B cell (primary cell): ENCODE measurements at regions not wholly inside any gene's neighbourhood (a gene's known extent, or its start where the extent isn't known, plus 50 kb on each side); places are given as distances from the start of the nearest gene placed in this dataset.

ENCODE experiments used
- ATAC-seq: fragments of 200-7000 bp; cut with Tn5 transposase; one replicate; pipeline ENCODE4 v1.10.0; 2021; ENCODE audit warnings: low read depth, mild to moderate bottlenecking, moderate number of reproducible peaks, moderate library complexity
- CTCF ChIA-PET: fragments of 350-600 bp; sonication (Branson Sonifier 250); formaldehyde crosslinking; loops from one replicate; lab custom pipeline; 2021; ENCODE audit warnings: antibody characterized with exemption, inconsistent platforms; lab: Charles Lee
- POLR2A ChIA-PET: fragments of 350-600 bp; sonication (Branson Sonifier 250); formaldehyde crosslinking; loops from one replicate; lab custom pipeline; 2021; ENCODE audit warnings: antibody characterized with exemption; lab: Charles Lee
- DNase-seq: peaks from one replicate; pipeline ENCODE4 v3.0.0; 2013
- H2AFZ ChIP-seq: 2 replicates; pipeline ENCODE4 v1.6.1; 2012; ENCODE audit warnings: mild to moderate bottlenecking, low read depth, low read length; ENCODE audit not compliant: insufficient read depth, poor library complexity, severe bottlenecking
- H3K27ac ChIP-seq, 2 donors: 1 replicate in 1 of 2; 2 replicates in 1 of 2; pipeline ENCODE4 v1.5.1; 2012 to 2013; ENCODE audit warnings: low read length in 2 of 2, mild to moderate bottlenecking in 2 of 2, moderate library complexity in 1 of 2
- H3K27me3 ChIP-seq, 4 experiments: fragments of 200-600 bp in 1 of 4; sonication (generic) in 1 of 4; replicated peaks in 1 of 4; 1 replicate in 2 of 4; 2 replicates in 2 of 4; pipeline versions ENCODE4 v1.6.1 to v1.7.0; 2013 to 2016; ENCODE audit warnings: low read length in 3 of 4, mild to moderate bottlenecking in 2 of 4, mixed read lengths in 1 of 4, moderate library complexity in 1 of 4; ENCODE audit not compliant: insufficient read depth in 4 of 4, control insufficient read depth in 3 of 4; ENCODE audit errors: control extremely low read depth in 1 of 4
- H3K36me3 ChIP-seq, 2 experiments: replicated peaks in 1 of 2; 1 replicate in 1 of 2; 2 replicates in 1 of 2; pipeline versions ENCODE4 v1.6.1 to v1.7.1; 2013; ENCODE audit warnings: low read length in 1 of 2; ENCODE audit not compliant: insufficient read depth in 2 of 2, control insufficient read depth in 1 of 2; ENCODE audit errors: control extremely low read depth in 1 of 2, extremely low read depth in 1 of 2
- H3K4me1 ChIP-seq, 2 donors: fragments of 200-600 bp in 1 of 2; sonication (generic) in 1 of 2; 1 replicate in 1 of 2; 2 replicates in 1 of 2; pipeline versions ENCODE4 v1.5.1 to v1.6.1; 2013 to 2017; ENCODE audit warnings: low read length in 2 of 2; ENCODE audit not compliant: control insufficient read depth in 2 of 2, insufficient read depth in 2 of 2
- H3K4me2 ChIP-seq: replicated peaks from 2 replicates; pipeline ENCODE3; 2012; ENCODE audit warnings: mild to moderate bottlenecking, low read depth, low read length; ENCODE audit not compliant: poor library complexity, severe bottlenecking
- H3K4me3 ChIP-seq, 5 experiments: fragments of 200-600 bp in 1 of 5; sonication (generic) in 1 of 5; 1 replicate in 3 of 5; 2 replicates in 2 of 5; pipeline versions ENCODE4 v1.5.1 to v1.7.0; 2011 to 2016; ENCODE audit warnings: low read length in 4 of 5, mild to moderate bottlenecking in 4 of 5, low read depth in 2 of 5, control low read depth in 1 of 5, moderate library complexity in 1 of 5; ENCODE audit not compliant: insufficient read depth in 1 of 5; ENCODE audit errors: control extremely low read depth in 1 of 5, extremely low read depth in 1 of 5
- H3K79me2 ChIP-seq: fragments of 200-600 bp; sonication (generic); one replicate; pipeline ENCODE4 v1.6.0; 2016; ENCODE audit warnings: low read length; ENCODE audit not compliant: control insufficient read depth, insufficient read depth
- H3K9ac ChIP-seq: fragments of 200-600 bp; sonication (generic); 2 replicates; pipeline ENCODE4 v1.6.1; 2017; ENCODE audit warnings: mild to moderate bottlenecking, low read length, moderate library complexity
- H3K9me3 ChIP-seq, 3 donors: one replicate each; pipeline versions ENCODE4 v1.6.1 to v1.7.1; 2013; ENCODE audit warnings: low read length in 2 of 3; ENCODE audit not compliant: control insufficient read depth in 2 of 3, insufficient read depth in 1 of 3; ENCODE audit errors: control extremely low read depth in 1 of 3
- H4K20me1 ChIP-seq: 2 replicates; pipeline ENCODE4 v1.6.0; 2012; ENCODE audit warnings: mild to moderate bottlenecking, low read length; ENCODE audit not compliant: insufficient read depth, control insufficient read depth, poor library complexity, severe bottlenecking
- H3K27ac Mint-ChIP-seq: one replicate; pipeline ENCODE4 v1.8.0; 2021; ENCODE audit warnings: mixed read lengths
- H3K27me3 Mint-ChIP-seq: one replicate; pipeline ENCODE4 v1.8.0; 2021; ENCODE audit warnings: mixed read lengths
- H3K4me1 Mint-ChIP-seq: one replicate; pipeline ENCODE4 v1.8.0; 2021; ENCODE audit warnings: mixed read lengths
- H3K4me3 Mint-ChIP-seq: one replicate; pipeline ENCODE4 v1.8.0; 2021; ENCODE audit warnings: mixed read lengths
- H3K9me3 Mint-ChIP-seq: one replicate; pipeline ENCODE4 v1.8.0; 2022; ENCODE audit warnings: mixed read lengths; ENCODE audit not compliant: insufficient read depth
- CTCF ChIP-seq: fragments of 200-600 bp; IDR thresholded peaks from one replicate; pipeline ENCODE4 v1.8.0; 2022; ENCODE audit warnings: antibody characterized with exemption, mild to moderate bottlenecking
- EZH2 ChIP-seq: IDR thresholded peaks from 2 replicates; pipeline ENCODE4 v1.6.1; 2012; ENCODE audit warnings: borderline replicate concordance, low read depth, mild to moderate bottlenecking, moderate library complexity, low read length; ENCODE audit not compliant: insufficient read depth, poor library complexity, severe bottlenecking
- whole genome bisulfite sequencing: methylation state at CpG from one replicate; pipeline ENCODE4 v1.1.5; 2013; ENCODE audit warnings: missing lambda C conversion rate; ENCODE audit not compliant: insufficient coverage; 5-methylcytosine and 5-hydroxymethylcytosine counted together
- intact Hi-C: fragments of 100-400 bp; cut with micrococcal nuclease; formaldehyde crosslinking; loops from one replicate; pipeline ENCODE4 v1.10.0; 2022

GRCh38 chr12:93139028-93139665 is 210.1 kb upstream of the EEA1 start:
- H4K20me1 ChIP-seq, result no peaks in the 10 kb centered on the region
- Mint-ChIP-seq H3K27me3 (no peaks in the 10 kb centered on the region), H3K27ac (peak overlapping the region; percentile 94), H3K4me1 (peaks cover 58% of the 10 kb centered on the region), H3K4me3 (peak overlapping the region; percentile 76), H3K9me3 (peaks cover 2% of the 10 kb centered on the region)
- intact Hi-C loops, result loop anchor here (2.0 to 5.0 kb wide), 3 partner anchors 28 to 43 kb away; no protein-coding TSS in a partner anchor
- TF ChIP-seq EZH2 (no peak), CTCF (no peak)
- WGBS, result 83% methylated on average over 1 of the region's 1 CpG
- peak overlapping the region; percentile 65 to 87 for H3K27ac ChIP-seq
- H2AFZ ChIP-seq, result peak overlapping the region; percentile 57
- peaks cover 0 to 6% (median 0%) of the 10 kb centered on the region in 3 donors for H3K9me3 ChIP-seq
- peak overlapping the region; percentile 21 for H3K9ac ChIP-seq
- peaks cover 57 to 62% of the 10 kb centered on the region in 2 donors for H3K4me1 ChIP-seq
- no peaks in the 10 kb centered on the region for H3K36me3 ChIP-seq
- ATAC-seq, result peak; percentile 74
- no peaks in the 10 kb centered on the region for H3K79me2 ChIP-seq
- POLR2A ChIA-PET, result interaction anchor here (0.8 kb wide), 1 partner anchor 143 kb away, joined by 3 read pairs; no protein-coding TSS in a partner anchor
- CTCF ChIA-PET, result interaction anchor here (0.6 to 3.4 kb wide), 10 partner anchors 9 to 1865 kb away, joined by 3 to 17 read pairs (median 3); no protein-coding TSS in a partner anchor
- peak overlapping the region; percentile 56 for H3K4me2 ChIP-seq
- peak overlapping the region in 1 of 5 experiments; percentile 41 for H3K4me3 ChIP-seq
- peak; percentile 69 for DNase-seq
- no peaks in the 10 kb centered on the region for H3K27me3 ChIP-seq

GRCh38 chr12:93140325-93140724 is 211.2 kb upstream of the EEA1 start:
- Mint-ChIP-seq H3K27me3 (no peaks in the 10 kb centered on the region), H3K27ac (no peak overlapping the region), H3K4me1 (peaks cover 48% of the 10 kb centered on the region), H3K4me3 (no peak overlapping the region), H3K9me3 (peaks cover 2% of the 10 kb centered on the region)
- Histone ChIP-seq H3K36me3 (no peaks in the 10 kb centered on the region), H3K4me1 (peaks cover 46 to 51% of the 10 kb centered on the region in 2 donors), H2AFZ (no peak overlapping the region), H3K27me3 (no peaks in the 10 kb centered on the region), H3K4me3 (no peak overlapping the region), H3K9me3 (peaks cover 0 to 6% (median 0%) of the 10 kb centered on the region in 3 donors), H3K4me2 (no peak overlapping the region), H3K9ac (no peak overlapping the region), H3K79me2 (no peaks in the 10 kb centered on the region), H3K27ac (no peak overlapping the region), H4K20me1 (no peaks in the 10 kb centered on the region)
- TF ChIP-seq CTCF (no peak), EZH2 (no peak)
- ATAC-seq, result no peak
- intact Hi-C loops, result no loop called here
- POLR2A ChIA-PET, result interaction anchor here (0.9 kb wide), 1 partner anchor 41 kb away, joined by 7 read pairs; no protein-coding TSS in a partner anchor
- no peak for DNase-seq
- CTCF ChIA-PET, result interaction anchor here (1.4 to 3.4 kb wide), 2 partner anchors 42 to 280 kb away, joined by 3 to 17 read pairs; no protein-coding TSS in a partner anchor
- no CpG with 5 or more reads among the region's 1 CpG for WGBS
